ENCODE measurements at regions not wholly inside any gene's neighbourhood (a gene's known extent, or its start where the extent isn't known, plus 50 kb on each side); places are given as distances from the start of the nearest gene placed in this dataset.

DNA sequence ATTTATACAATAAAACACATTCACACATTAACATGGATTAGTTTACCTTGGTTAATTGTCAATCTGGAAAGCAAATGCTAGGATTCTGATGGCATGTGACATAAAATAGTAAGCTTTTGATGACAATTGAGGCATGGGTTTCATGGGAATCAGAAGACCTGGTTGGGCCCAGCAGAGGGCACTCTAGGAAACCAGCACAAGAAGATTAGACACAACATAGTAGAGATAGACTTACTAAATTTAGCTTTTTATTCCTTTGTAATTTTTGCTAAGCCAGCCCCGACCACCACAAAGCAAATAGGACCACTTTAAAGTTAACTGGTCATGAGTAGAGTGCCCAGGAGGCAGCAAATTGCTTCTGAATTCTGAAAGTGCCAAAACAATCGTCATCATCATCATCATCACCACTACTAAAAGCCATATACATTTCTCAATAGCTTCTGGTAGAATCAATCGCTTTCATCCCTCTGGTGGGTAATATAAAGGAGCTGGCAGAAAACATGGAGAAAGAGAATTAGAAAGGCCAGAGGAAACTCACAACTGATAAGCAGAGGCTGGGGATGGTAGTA, 163.2 kb downstream of the ARRDC3 start:
- H3K4me2 ChIP-seq (ENCODE audit: low read length) = no peak overlapping the region
- H3K27ac Mint-ChIP-seq (ENCODE audit: unreplicated experiment) = peak overlapping the region; percentile 63
- no peaks in the 10 kb centered on the region for H3K79me2 ChIP-seq (ENCODE audit: insufficient read depth, low read length)
- no peaks in the 10 kb centered on the region for H3K27me3 Mint-ChIP-seq (ENCODE audit: low read depth, unreplicated experiment)
- H4K20me1 ChIP-seq (ENCODE audit: insufficient read depth, low read length) = no peaks in the 10 kb centered on the region
- no peaks in the 10 kb centered on the region for H3K27me3 ChIP-seq (ENCODE audit: insufficient read depth, low read length)
- DNase-seq (ENCODE audit: low read depth) = no peak
- no peak overlapping the region for H3K9ac ChIP-seq (ENCODE audit: low read length)
- H3K27ac ChIP-seq (ENCODE audit: low read depth, low read length) = no peak overlapping the region
- H3K9me3 ChIP-seq (ENCODE audit: insufficient read depth, low read depth, low read length) = no peaks in the 10 kb centered on the region
- H3K36me3 Mint-ChIP-seq (ENCODE audit: low read depth, unreplicated experiment) = no peaks in the 10 kb centered on the region
- peaks cover 28% of the 10 kb centered on the region for H3K4me1 Mint-ChIP-seq (ENCODE audit: low read depth, unreplicated experiment)
- no peak for FAIRE-seq
- no peaks in the 10 kb centered on the region for H3K36me3 ChIP-seq (ENCODE audit: insufficient read depth, low read length)
- no peak overlapping the region for H3K4me3 Mint-ChIP-seq (ENCODE audit: unreplicated experiment)
- H3K4me3 ChIP-seq (ENCODE audit: insufficient read depth, low read depth, low read length) = no peak overlapping the region
- TF ChIP-seq, protein P1, sequence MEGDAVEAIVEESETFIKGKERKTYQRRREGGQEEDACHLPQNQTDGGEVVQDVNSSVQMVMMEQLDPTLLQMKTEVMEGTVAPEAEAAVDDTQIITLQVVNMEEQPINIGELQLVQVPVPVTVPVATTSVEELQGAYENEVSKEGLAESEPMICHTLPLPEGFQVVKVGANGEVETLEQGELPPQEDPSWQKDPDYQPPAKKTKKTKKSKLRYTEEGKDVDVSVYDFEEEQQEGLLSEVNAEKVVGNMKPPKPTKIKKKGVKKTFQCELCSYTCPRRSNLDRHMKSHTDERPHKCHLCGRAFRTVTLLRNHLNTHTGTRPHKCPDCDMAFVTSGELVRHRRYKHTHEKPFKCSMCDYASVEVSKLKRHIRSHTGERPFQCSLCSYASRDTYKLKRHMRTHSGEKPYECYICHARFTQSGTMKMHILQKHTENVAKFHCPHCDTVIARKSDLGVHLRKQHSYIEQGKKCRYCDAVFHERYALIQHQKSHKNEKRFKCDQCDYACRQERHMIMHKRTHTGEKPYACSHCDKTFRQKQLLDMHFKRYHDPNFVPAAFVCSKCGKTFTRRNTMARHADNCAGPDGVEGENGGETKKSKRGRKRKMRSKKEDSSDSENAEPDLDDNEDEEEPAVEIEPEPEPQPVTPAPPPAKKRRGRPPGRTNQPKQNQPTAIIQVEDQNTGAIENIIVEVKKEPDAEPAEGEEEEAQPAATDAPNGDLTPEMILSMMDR (IDR thresholded peaks at IDR 0.05; ENCODE audit: insufficient read depth, low read depth, low read length) = peak; percentile 44
- no peak for TF ChIP-seq EZH2 (IDR thresholded peaks at IDR 0.05; ENCODE audit: insufficient read depth, low read length)
- H2AFZ ChIP-seq (ENCODE audit: low read depth, low read length) = no peak overlapping the region
- no peaks in the 10 kb centered on the region for H3K9me3 Mint-ChIP-seq (ENCODE audit: unreplicated experiment)
- no peaks in the 10 kb centered on the region for H3K4me1 ChIP-seq (ENCODE audit: insufficient read depth, low read length)

DNA sequence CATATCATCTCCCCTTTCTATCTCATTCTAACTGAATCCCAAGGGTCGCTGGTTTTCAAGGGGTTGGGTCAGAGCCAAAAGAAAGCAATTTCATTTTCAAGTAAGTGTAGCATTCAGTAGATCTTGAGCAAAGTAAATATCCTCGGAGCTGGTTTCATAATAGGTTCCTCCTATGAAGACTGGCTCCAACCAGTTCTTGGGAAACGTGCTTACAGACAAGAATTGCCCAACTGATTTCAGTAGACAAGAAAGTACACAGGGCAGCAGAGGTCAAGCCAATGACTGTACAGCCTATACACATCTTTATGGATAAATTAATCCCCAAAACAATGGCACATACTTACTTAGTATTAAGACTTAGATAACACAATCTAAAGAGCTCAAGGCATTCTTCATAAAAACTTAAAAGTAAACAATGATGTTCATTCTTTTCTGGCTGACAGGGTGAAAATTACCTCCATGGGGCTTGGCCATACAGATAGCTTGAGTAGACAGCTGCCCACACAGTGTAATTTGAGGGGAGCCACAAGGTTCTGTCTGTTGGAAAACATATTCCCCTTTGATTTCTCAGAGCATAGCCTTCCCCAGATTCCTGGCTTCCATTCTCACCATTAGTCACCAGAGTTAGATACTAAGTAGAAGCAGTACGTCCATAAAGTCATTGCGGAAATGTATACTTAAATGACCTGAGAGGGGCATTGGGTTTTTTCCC, 163.9 kb downstream of the ARRDC3 start:
- Histone ChIP-seq H3K9ac (ENCODE audit: low read length) (no peak overlapping the region), H3K4me3 (ENCODE audit: insufficient read depth, low read depth, low read length) (no peak overlapping the region), H2AFZ (ENCODE audit: low read depth, low read length) (no peak overlapping the region), H3K79me2 (ENCODE audit: insufficient read depth, low read length) (no peaks in the 10 kb centered on the region), H3K9me3 (ENCODE audit: insufficient read depth, low read depth, low read length) (no peaks in the 10 kb centered on the region), H3K27ac (ENCODE audit: low read depth, low read length) (no peak overlapping the region), H4K20me1 (ENCODE audit: insufficient read depth, low read length) (no peaks in the 10 kb centered on the region), H3K27me3 (ENCODE audit: insufficient read depth, low read length) (no peaks in the 10 kb centered on the region), H3K4me2 (ENCODE audit: low read length) (no peak overlapping the region), H3K4me1 (ENCODE audit: insufficient read depth, low read length) (no peaks in the 10 kb centered on the region), H3K36me3 (ENCODE audit: insufficient read depth, low read length) (no peaks in the 10 kb centered on the region)
- no peak for TF ChIP-seq EZH2 (IDR thresholded peaks at IDR 0.05; ENCODE audit: insufficient read depth, low read length)
- TF ChIP-seq, protein P1 (IDR thresholded peaks at IDR 0.05; ENCODE audit: insufficient read depth, low read depth, low read length) = no peak
- no peaks in the 10 kb centered on the region for H3K36me3 Mint-ChIP-seq (ENCODE audit: low read depth, unreplicated experiment)
- H3K4me3 Mint-ChIP-seq (ENCODE audit: unreplicated experiment) = peak overlapping the region; percentile 30
- H3K27me3 Mint-ChIP-seq (ENCODE audit: low read depth, unreplicated experiment) = no peaks in the 10 kb centered on the region
- DNase-seq (ENCODE audit: low read depth) (peak; percentile 73), FAIRE-seq (no peak)
- H3K9me3 Mint-ChIP-seq (ENCODE audit: unreplicated experiment) = no peaks in the 10 kb centered on the region
- peaks cover 22% of the 10 kb centered on the region for H3K4me1 Mint-ChIP-seq (ENCODE audit: low read depth, unreplicated experiment)
- H3K27ac Mint-ChIP-seq (ENCODE audit: unreplicated experiment) = peak overlapping the region; percentile 70

DNA sequence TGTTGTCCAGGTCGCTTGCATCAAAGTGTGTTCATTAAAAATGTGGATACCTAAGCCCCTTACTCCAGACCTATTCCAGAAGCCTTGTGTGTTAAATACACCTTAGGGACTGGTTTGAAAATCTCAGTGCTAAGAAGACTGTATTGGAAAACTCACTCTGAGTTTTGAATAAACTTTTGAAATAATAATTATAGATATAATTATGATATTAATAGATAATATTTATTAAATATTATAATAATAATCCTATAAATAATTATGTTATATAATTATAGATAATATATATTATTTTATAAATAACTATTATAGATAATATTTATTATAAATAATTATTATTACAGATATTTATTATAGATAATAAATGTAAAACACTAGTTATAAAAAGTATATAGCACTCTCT, 165.3 kb downstream of the ARRDC3 start:
- H3K4me3 ChIP-seq (ENCODE audit: insufficient read depth, low read depth, low read length) = no peak overlapping the region
- H3K4me3 Mint-ChIP-seq (ENCODE audit: unreplicated experiment) = no peak overlapping the region
- no peak overlapping the region for H3K27ac Mint-ChIP-seq (ENCODE audit: unreplicated experiment)
- FAIRE-seq = no peak
- H3K36me3 ChIP-seq (ENCODE audit: insufficient read depth, low read length) = no peaks in the 10 kb centered on the region
- no peaks in the 10 kb centered on the region for H3K9me3 ChIP-seq (ENCODE audit: insufficient read depth, low read depth, low read length)
- no peaks in the 10 kb centered on the region for H3K27me3 Mint-ChIP-seq (ENCODE audit: low read depth, unreplicated experiment)
- no peak for DNase-seq (ENCODE audit: low read depth)
- H3K27me3 ChIP-seq (ENCODE audit: insufficient read depth, low read length) = no peaks in the 10 kb centered on the region
- peaks cover 16% of the 10 kb centered on the region for H3K4me1 Mint-ChIP-seq (ENCODE audit: low read depth, unreplicated experiment)
- H3K27ac ChIP-seq (ENCODE audit: low read depth, low read length) = no peak overlapping the region
- H3K36me3 Mint-ChIP-seq (ENCODE audit: low read depth, unreplicated experiment) = no peaks in the 10 kb centered on the region
- H3K4me2 ChIP-seq (ENCODE audit: low read length) = no peak overlapping the region
- TF ChIP-seq, protein P1 (IDR thresholded peaks at IDR 0.05; ENCODE audit: insufficient read depth, low read depth, low read length) = no peak
- no peak for TF ChIP-seq EZH2 (IDR thresholded peaks at IDR 0.05; ENCODE audit: insufficient read depth, low read length)
- peaks cover 2% of the 10 kb centered on the region for H3K4me1 ChIP-seq (ENCODE audit: insufficient read depth, low read length)
- H3K9me3 Mint-ChIP-seq (ENCODE audit: unreplicated experiment) = no peaks in the 10 kb centered on the region
- no peaks in the 10 kb centered on the region for H3K79me2 ChIP-seq (ENCODE audit: insufficient read depth, low read length)
- no peak overlapping the region for H3K9ac ChIP-seq (ENCODE audit: low read length)
- no peak overlapping the region for H2AFZ ChIP-seq (ENCODE audit: low read depth, low read length)
- no peaks in the 10 kb centered on the region for H4K20me1 ChIP-seq (ENCODE audit: insufficient read depth, low read length)

Data from astrocyte (in vitro differentiated cells and primary cell).